NCI-H187 (cell line): ENCODE measurements at regions not wholly inside any gene's neighbourhood (a gene's known extent, or its start where the extent isn't known, plus 50 kb on each side); places are given as distances from the start of the nearest gene placed in this dataset.
A peak's percentile ranks its signal among the peaks of the same experiment; 100 is the strongest.

ENCODE experiments used
- DNase-seq, 2 experiments: peaks; one replicate each; lab custom pipeline; 2025; lab: John Stamatoyannopoulos, UW

GRCh38 chr11:23023319-23023718 is 163.0 kb upstream of the CCDC179 start:
- DNase-seq = no peak

GRCh38 chr11:23041001-23041503 is 180.8 kb upstream of the CCDC179 start:
- DNase-seq = no peak

GRCh38 chr11:23058656-23059055 is 198.4 kb upstream of the CCDC179 start:
- no peak for DNase-seq

- no peak for DNase-seq
Observed at GRCh38 chr11:23063276-23063675, 203.0 kb upstream of the CCDC179 start.

- DNase-seq = no peak
Observed at GRCh38 chr11:23078289-23078971, 218.2 kb upstream of the CCDC179 start.

- no peak for DNase-seq
Observed at GRCh38 chr11:23079382-23079813, 219.1 kb upstream of the CCDC179 start.

- no peak for DNase-seq
Observed at GRCh38 chr11:23087407-23087806, 227.1 kb upstream of the CCDC179 start.

- DNase-seq = no peak
Observed at GRCh38 chr11:23090659-23091058, 230.4 kb upstream of the CCDC179 start.

GRCh38 chr11:23095650-23096189 is 235.4 kb upstream of the CCDC179 start:
- DNase-seq = no peak

- no peak for DNase-seq
Observed at GRCh38 chr11:23097891-23098290, 237.6 kb upstream of the CCDC179 start.

GRCh38 chr11:23099256-23099655 is 239.0 kb upstream of the CCDC179 start:
- no peak for DNase-seq

- no peak for DNase-seq
Observed at GRCh38 chr11:23100726-23101125, 240.5 kb upstream of the CCDC179 start.

- no peak for DNase-seq
Observed at GRCh38 chr11:23103416-23103815, 243.1 kb upstream of the CCDC179 start.

- no peak for DNase-seq
Observed at GRCh38 chr11:23111527-23111926, 251.3 kb upstream of the CCDC179 start.

- DNase-seq = peak in 1 of 2 experiments; percentile 7
Observed at GRCh38 chr11:23112390-23112789, 252.1 kb upstream of the CCDC179 start.

- DNase-seq = peak; percentile 38 to 79
Observed at GRCh38 chr11:23112987-23113886, 253.0 kb upstream of the CCDC179 start.

- DNase-seq = no peak
Observed at GRCh38 chr11:23113887-23114216, 253.6 kb upstream of the CCDC179 start.

- no peak for DNase-seq
Observed at GRCh38 chr11:23123753-23124152, 263.5 kb upstream of the CCDC179 start.

- DNase-seq = no peak
Observed at GRCh38 chr11:23124249-23124648, 264.0 kb upstream of the CCDC179 start.

- DNase-seq = no peak
Observed at GRCh38 chr11:23124996-23125395, 264.7 kb upstream of the CCDC179 start.

GRCh38 chr11:23127706-23128105 is 267.4 kb upstream of the CCDC179 start:
- DNase-seq = no peak

GRCh38 chr11:23134627-23135026 is 274.4 kb upstream of the CCDC179 start:
- no peak for DNase-seq

- DNase-seq = no peak
Observed at GRCh38 chr11:23138761-23139160, 278.5 kb upstream of the CCDC179 start.
